HepG2 (cell line): ENCODE measurements at regions not wholly inside any gene's neighbourhood (a gene's known extent, or its start where the extent isn't known, plus 50 kb on each side); places are given as distances from the start of the nearest gene placed in this dataset.

Experiments used
- ATAC-seq: fragments of 200-7000 bp; cut with Tn5 transposase; 3 replicates; pipeline ENCODE4 v1.9.1; 2020; ENCODE audit warnings: mild to moderate bottlenecking, moderate library complexity
- BruUV-seq: library from RNA; stranded (reverse); fragments of 400-500 nt; replicated peaks from 2 replicates; lab custom pipeline; 2021; lab: Mats Ljungman, UMichigan
- CTCF ChIA-PET: fragments of 300-600 bp; formaldehyde crosslinking; extraction: SDS; loops from one replicate; lab custom pipeline; 2021; ENCODE audit warnings: low total read pairs, inconsistent platforms, low intra/inter-chr PET ratio; lab: Yijun Ruan, JAX
- POLR2A ChIA-PET: fragments of 350-600 bp; sonication (Branson Sonifier 250); formaldehyde crosslinking; loops from one replicate; lab custom pipeline; 2020; ENCODE audit warnings: antibody characterized with exemption, inconsistent platforms; lab: Yijun Ruan, JAX
- DNase-seq: peaks from one replicate; pipeline ENCODE4 v3.0.0-alpha.2; 2015; ENCODE audit warnings: low spot score
- FAIRE-seq: peaks from 3 replicates; lab custom pipeline; 2011; peaks lifted over from hg19 to GRCh38; lab: Jason Lieb, UNC
- H2AFZ ChIP-seq: one replicate; pipeline ENCODE4 v1.6.1; 2011; ENCODE audit warnings: low read length, inconsistent platforms
- H3K27ac ChIP-seq: fragments of 300-600 bp; 3 replicates; pipeline ENCODE4 v1.8.0; 2011; ENCODE audit warnings: mixed run types, mild to moderate bottlenecking, mixed read lengths, low read length, inconsistent platforms; ENCODE audit not compliant: insufficient read depth; ENCODE audit errors: extremely low read length
- H3K27me3 ChIP-seq, 2 experiments: fragments of 200-600 bp in 1 of 2; 2 replicates in 1 of 2; 3 replicates in 1 of 2; pipeline versions ENCODE4 v1.6.0 to v1.8.0; 2011; ENCODE audit warnings: low read length in 2 of 2, mild to moderate bottlenecking in 2 of 2, moderate library complexity in 2 of 2, inconsistent platforms in 1 of 2; ENCODE audit not compliant: insufficient read depth in 2 of 2, control insufficient read depth in 1 of 2
- H3K36me3 ChIP-seq, 2 experiments: fragments of 200-600 bp in 1 of 2; replicated peaks in 1 of 2; 2 replicates in 1 of 2; 3 replicates in 1 of 2; pipeline versions ENCODE4 v1.5.1 to v1.8.0; 2011; ENCODE audit warnings: low read length in 2 of 2, inconsistent platforms in 1 of 2; ENCODE audit not compliant: insufficient read depth in 2 of 2, control insufficient read depth in 1 of 2
- H3K4me1 ChIP-seq: 2 replicates; pipeline ENCODE4 v1.5.1; 2012; ENCODE audit warnings: low read length, inconsistent platforms; ENCODE audit not compliant: insufficient read depth
- H3K4me2 ChIP-seq: 2 replicates; pipeline ENCODE4 v1.6.0; 2011; ENCODE audit warnings: low read depth, low read length, inconsistent platforms
- H3K4me3 ChIP-seq, 3 experiments: fragments of 200-600 bp in 1 of 3; sonication (generic), shearing (Covaris generic) in 1 of 3; replicated peaks in 1 of 3; 2 replicates each; pipeline ENCODE4 v1.5.1; 2011 to 2016; ENCODE audit warnings: low read length in 3 of 3, inconsistent platforms in 2 of 3, low read depth in 2 of 3, mild to moderate bottlenecking in 2 of 3, control low read depth in 1 of 3, mixed read lengths in 1 of 3; ENCODE audit not compliant: insufficient read depth in 1 of 3
- H3K79me2 ChIP-seq: one replicate; pipeline ENCODE4 v1.6.1; 2011; ENCODE audit warnings: low read length, inconsistent platforms; ENCODE audit not compliant: insufficient read depth
- H3K9ac ChIP-seq: 2 replicates; pipeline ENCODE4 v1.6.0; 2011; ENCODE audit warnings: mild to moderate bottlenecking, low read depth, low read length, inconsistent platforms; ENCODE audit not compliant: insufficient read depth
- H3K9me3 ChIP-seq: 2 replicates; pipeline ENCODE4 v1.5.1; 2012; ENCODE audit warnings: mild to moderate bottlenecking, low read length
- H4K20me1 ChIP-seq: 2 replicates; pipeline ENCODE4 v1.6.0; 2011; ENCODE audit warnings: inconsistent platforms, mild to moderate bottlenecking, low read length, moderate library complexity; ENCODE audit not compliant: insufficient read depth
- ARHGAP35 ChIP-seq: sonication (generic); formaldehyde crosslinking; IDR thresholded peaks from 2 replicates; pipeline ENCODE4 v1.9.0; 2022; ENCODE audit warnings: mild to moderate bottlenecking, inconsistent platforms, moderate library complexity, missing genetic modification reagents, borderline replicate concordance
- ATF2 ChIP-seq: sonication (generic); formaldehyde crosslinking; IDR thresholded peaks from 2 replicates; pipeline ENCODE4 v1.4.0; 2020; ENCODE audit warnings: missing genetic modification reagents
- PHF21A ChIP-seq: sonication (generic); formaldehyde crosslinking; IDR thresholded peaks from 2 replicates; pipeline ENCODE4 v1.5.0; 2020; ENCODE audit warnings: mild to moderate bottlenecking, missing genetic modification reagents
- PLSCR1 ChIP-seq: sonication (generic); formaldehyde crosslinking; IDR thresholded peaks from 2 replicates; pipeline ENCODE4 v1.5.0; 2020; ENCODE audit warnings: missing genetic modification reagents, mild to moderate bottlenecking, borderline replicate concordance
- SNRNP70 ChIP-seq: fragments of 200-400 bp; formaldehyde crosslinking; IDR thresholded peaks from 2 replicates; pipeline ENCODE4 v1.6.1; 2017; ENCODE audit warnings: mild to moderate bottlenecking, low read depth, low read length, moderate library complexity
- TFDP2 ChIP-seq: sonication (generic); formaldehyde crosslinking; IDR thresholded peaks from 2 replicates; pipeline ENCODE4 v1.4.0; 2020; ENCODE audit warnings: missing genetic modification reagents
- ZNF3 ChIP-seq: IDR thresholded peaks from 2 replicates; pipeline ENCODE4 v1.7.0; 2017; ENCODE audit warnings: inconsistent platforms
- ZNF883 ChIP-seq: sonication (generic); formaldehyde crosslinking; IDR thresholded peaks from 2 replicates; pipeline ENCODE4 v1.5.1; 2020; ENCODE audit warnings: mild to moderate bottlenecking, missing genetic modification reagents; ENCODE audit errors: not compliant biosample characterization
- in situ Hi-C: cut with HindIII; loops from 2 replicates; pipeline ENCODE4 v1.10.0; 2017; ENCODE audit warnings: low pct_unique_long_range_greater_than_20kb; ENCODE audit not compliant: extremely low pct_ligation_motif_present
- intact Hi-C: fragments of 100-400 bp; cut with micrococcal nuclease; formaldehyde crosslinking; loops from one replicate; pipeline ENCODE4 v1.10.0; 2022; ENCODE audit not compliant: unreplicated experiment

GRCh38 chr9:106307670-106308069 is 555.3 kb upstream of the ZNF462 start:
- in situ Hi-C loops: no loop called here

More at GRCh38 chr9:106307670-106308069, 555.3 kb upstream of the ZNF462 start:
- intact Hi-C loops: no loop called here
- FAIRE-seq: no peak
- no peak for DNase-seq
- Histone ChIP-seq H3K79me2 (no peaks in the 10 kb centered on the region), H3K9ac (no peak overlapping the region), H3K36me3 (no peaks in the 10 kb centered on the region), H4K20me1 (no peaks in the 10 kb centered on the region), H3K4me3 (no peak overlapping the region), H3K4me2 (no peak overlapping the region), H3K9me3 (peaks cover 4% of the 10 kb centered on the region; the same call in 1 of the 2 replicates), H3K4me1 (no peaks in the 10 kb centered on the region), H3K27ac (no peak overlapping the region), H2AFZ (no peak overlapping the region), H3K27me3 (no peaks in the 10 kb centered on the region)
- TF ChIP-seq SNRNP70 (no peak), ZNF883 (CRISPR knock-in tag) (no peak), PLSCR1 (no peak), ARHGAP35 (no peak), TFDP2 (CRISPR knock-in tag) (no peak), ZNF3 (CRISPR knock-in tag) (no peak), ATF2 (CRISPR knock-in tag) (no peak), PHF21A (CRISPR knock-in tag) (no peak)
- POLR2A ChIA-PET: no interaction called here
- BruUV-seq: no TSS peak
- CTCF ChIA-PET: no interaction called here
- no peak for ATAC-seq
